Skeletal muscle cell (primary cell): ENCODE measurements at regions not wholly inside any gene's neighbourhood (a gene's known extent, or its start where the extent isn't known, plus 50 kb on each side); places are given as distances from the start of the nearest gene placed in this dataset.
"Not testable (repeated sequence)": the region's sequence is repeated elsewhere in the genome, so short reads cannot be mapped to it uniquely, and the experiment has no call there.

Source experiments
- DNase-seq: peaks from one replicate; pipeline ENCODE4 v3.0.0-alpha.2; 2010; ENCODE audit warnings: low read depth
- H3K4me3 ChIP-seq: 2 replicates; pipeline ENCODE4 v1.5.1; 2011; ENCODE audit warnings: low read depth, mild to moderate bottlenecking, control low read depth, low read length, moderate library complexity

DNA sequence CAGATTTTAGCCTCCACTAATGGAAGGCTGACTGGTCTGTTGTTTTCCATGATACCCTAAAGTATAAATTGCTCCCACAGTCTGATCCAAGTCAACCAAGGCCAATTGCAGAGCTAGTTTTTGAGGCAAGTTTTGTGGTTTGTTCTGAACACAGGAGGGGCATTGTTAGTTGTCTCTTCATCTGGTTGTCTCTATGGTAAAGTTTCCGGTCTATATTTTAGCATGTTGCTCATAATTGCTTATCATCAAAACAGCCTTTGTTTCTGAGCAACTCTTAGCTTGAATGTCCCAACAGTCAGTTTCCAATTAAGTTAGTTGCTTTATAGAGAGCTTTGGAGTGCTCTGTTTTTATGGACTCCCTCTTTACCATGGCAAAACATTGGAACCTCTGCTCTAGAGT lies 217.6 kb upstream of the CARD18 start:
- DNase-seq = no peak

DNA sequence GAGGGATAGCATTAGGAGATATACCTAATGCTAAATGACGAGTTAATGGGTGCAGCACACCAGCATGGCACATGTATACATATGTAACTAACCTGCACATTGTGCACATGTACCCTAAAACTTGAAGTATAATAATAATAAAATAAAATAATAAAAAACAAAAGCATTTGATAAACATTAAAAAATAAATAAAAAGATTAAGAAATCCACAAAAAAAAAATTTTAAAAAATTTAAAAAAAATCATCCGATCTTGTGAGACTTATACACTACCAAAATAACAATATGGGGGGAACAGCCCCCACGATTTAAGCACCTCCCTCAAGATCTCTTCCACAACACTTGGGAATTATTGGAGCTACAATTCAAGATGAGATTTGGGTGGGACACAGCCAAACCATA lies 210.3 kb upstream of the CARD18 start:
- not testable (repeated sequence) for DNase-seq, H3K4me3 ChIP-seq

More for the DNA sequence above, 217.6 kb upstream of the CARD18 start:
- H3K4me3 ChIP-seq = no peak overlapping the region

DNA sequence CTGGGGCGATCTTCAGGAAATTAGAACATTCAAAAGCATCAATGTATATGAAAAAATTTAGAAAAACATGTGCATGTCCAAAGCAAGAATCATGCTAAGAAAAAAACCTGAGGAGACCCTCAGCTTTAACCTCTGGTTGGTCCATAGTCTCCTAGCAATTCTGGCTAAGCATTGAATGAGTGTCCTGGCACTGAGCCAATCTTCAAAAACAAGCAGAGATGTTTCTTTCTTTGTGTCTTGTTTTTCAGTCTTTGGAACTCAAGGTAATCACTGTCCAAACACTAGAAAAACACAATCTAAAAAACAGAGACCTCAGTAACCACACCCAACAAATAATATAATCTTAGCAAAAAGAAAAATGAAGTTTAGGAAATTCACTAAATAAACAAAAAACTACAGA lies 205.4 kb upstream of the CARD18 start:
- DNase-seq = no peak
- H3K4me3 ChIP-seq = no peak overlapping the region

- no peak for DNase-seq
- no peak overlapping the region for H3K4me3 ChIP-seq
These were observed 194.6 kb upstream of the CARD18 start for GRCh38 chr11:105334025-105334714.

GRCh38 chr11:105333153-105333552 lies 193.6 kb upstream of the CARD18 start:
- DNase-seq = no peak
- H3K4me3 ChIP-seq = no peak overlapping the region

GRCh38 chr11:105332171-105332570 lies 192.6 kb upstream of the CARD18 start:
- no peak for DNase-seq
- H3K4me3 ChIP-seq = no peak overlapping the region

GRCh38 chr11:105328061-105328460 lies 188.5 kb upstream of the CARD18 start:
- DNase-seq = no peak
- no peak overlapping the region for H3K4me3 ChIP-seq

DNA sequence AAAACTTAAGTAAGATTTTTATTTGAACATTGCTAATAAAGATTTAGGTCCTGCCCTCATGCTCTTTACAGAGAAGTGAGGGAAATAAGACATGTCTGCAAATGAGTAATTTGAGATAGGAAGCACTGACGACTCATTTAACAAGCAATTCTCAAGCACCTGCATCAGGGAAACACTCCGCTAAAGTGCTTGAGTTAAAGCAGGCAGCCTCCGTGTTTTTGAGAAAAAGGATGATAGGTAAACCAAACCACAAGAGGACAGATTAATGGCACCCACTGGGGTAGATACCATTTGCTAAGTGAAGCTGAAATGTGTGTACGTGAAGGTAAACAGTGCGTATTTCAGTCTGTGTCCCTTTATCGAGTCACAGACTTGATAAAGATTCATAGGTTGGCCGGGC lies 184.6 kb upstream of the CARD18 start:
- DNase-seq = no peak

DNA sequence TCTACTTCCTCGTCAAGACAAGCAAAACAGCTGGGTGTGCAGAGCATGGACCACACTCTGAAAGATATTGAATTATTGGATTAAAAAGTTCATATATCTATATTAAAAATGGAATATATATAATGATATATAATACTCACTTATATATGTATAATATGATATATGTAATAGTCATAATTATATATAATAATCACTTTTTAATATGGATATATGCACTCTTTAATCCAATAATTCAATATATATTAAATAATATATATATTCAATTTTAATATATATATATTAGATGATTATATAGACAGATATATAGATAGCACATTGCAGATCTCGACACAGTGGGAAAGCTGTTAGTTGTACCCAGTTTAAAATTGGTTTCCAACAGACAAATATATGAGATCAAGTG lies 182.1 kb upstream of the CARD18 start:
- no peak for DNase-seq
- no peak overlapping the region for H3K4me3 ChIP-seq

More for the DNA sequence above, 184.6 kb upstream of the CARD18 start:
- no peak overlapping the region for H3K4me3 ChIP-seq

GRCh38 chr11:105315287-105315686 lies 175.7 kb upstream of the CARD18 start:
- H3K4me3 ChIP-seq = no peak overlapping the region
- DNase-seq = no peak

GRCh38 chr11:105312266-105312665 lies 172.7 kb upstream of the CARD18 start:
- no peak overlapping the region for H3K4me3 ChIP-seq
- no peak for DNase-seq

DNA sequence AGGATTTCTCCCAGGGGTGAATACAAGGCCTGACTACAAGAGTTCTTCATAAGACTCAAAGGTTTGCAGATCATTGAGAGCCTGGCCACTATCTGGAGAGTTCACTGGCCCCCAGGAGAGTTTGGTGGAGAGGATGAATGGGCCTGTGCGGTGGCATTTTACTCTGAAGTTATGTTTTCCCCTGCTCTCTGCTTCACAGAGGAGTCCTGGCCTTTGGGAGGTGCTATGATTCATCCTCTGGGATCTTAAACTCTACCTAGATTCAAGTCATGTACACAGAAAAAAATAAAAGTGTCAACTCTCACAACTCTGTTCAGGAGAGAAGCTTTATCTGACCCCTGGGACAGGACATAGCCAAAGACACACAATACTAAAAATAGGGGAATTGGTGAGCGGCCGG lies 159.1 kb upstream of the CARD18 start:
- no peak for DNase-seq
- H3K4me3 ChIP-seq = no peak overlapping the region

- H3K4me3 ChIP-seq = no peak overlapping the region
- no peak for DNase-seq
These were observed 158.6 kb upstream of the CARD18 start for GRCh38 chr11:105298174-105298573.

- DNase-seq = no peak
- no peak overlapping the region for H3K4me3 ChIP-seq
These were observed 157.9 kb upstream of the CARD18 start for GRCh38 chr11:105297463-105297862.

- no peak overlapping the region for H3K4me3 ChIP-seq
- no peak for DNase-seq
These were observed 157.2 kb upstream of the CARD18 start for GRCh38 chr11:105296806-105297205.

- no peak for DNase-seq
These were observed 156.8 kb upstream of the CARD18 start for GRCh38 chr11:105296386-105296785.

GRCh38 chr11:105282658-105283057 lies 143.1 kb upstream of the CARD18 start:
- no peak for DNase-seq
- no peak overlapping the region for H3K4me3 ChIP-seq

More at GRCh38 chr11:105296386-105296785, 156.8 kb upstream of the CARD18 start:
- no peak overlapping the region for H3K4me3 ChIP-seq

DNA sequence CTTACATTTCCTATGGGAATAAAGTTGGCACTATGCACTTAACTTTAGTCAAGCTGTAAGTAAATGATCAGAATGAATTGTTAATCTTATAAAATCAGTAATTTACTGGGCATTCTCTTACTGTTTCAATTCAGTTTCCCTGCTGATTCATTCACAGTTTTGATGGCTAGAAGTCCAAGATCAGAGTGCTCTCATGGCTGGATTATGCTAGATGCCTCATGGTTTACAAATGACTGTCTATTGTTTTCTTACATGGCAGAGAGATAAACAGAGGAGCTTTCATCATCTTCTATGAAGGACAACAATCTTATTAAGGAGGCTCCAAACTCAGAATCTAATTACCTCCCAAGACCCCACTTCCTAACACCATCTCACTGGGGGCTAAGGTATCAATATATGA lies 135.1 kb upstream of the CARD18 start:
- no peak overlapping the region for H3K4me3 ChIP-seq
- no peak for DNase-seq

DNA sequence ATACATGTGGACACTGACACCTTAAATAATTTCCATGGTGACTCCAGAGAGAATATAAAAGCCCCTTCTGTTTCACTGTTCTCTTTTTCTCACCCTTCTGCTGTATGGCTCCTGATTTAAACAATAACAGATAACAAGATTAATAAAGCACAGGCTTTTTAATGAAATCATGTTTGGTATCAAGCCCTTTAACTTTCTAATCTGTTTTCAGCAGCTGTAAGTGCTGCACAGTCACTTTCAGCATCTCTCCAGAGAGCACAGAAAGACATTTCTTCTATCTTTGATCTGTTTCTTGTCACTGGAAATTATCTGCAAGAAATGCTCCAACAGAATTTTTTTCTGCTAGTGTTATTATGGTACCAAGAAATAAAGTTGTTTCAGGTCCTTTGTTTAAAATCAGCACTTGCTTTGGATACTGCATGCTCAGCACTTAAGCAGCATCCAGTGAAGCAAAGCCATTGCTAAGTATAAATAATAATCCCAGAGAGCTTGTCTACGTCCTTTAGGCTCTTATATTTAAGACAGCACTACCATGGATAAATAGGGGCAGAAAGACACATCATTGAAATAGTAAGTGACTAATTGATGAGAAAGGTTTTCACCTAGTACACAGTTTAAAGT lies 134.2 kb upstream of the CARD18 start:
- H3K4me3 ChIP-seq = no peak overlapping the region
- no peak for DNase-seq

DNA sequence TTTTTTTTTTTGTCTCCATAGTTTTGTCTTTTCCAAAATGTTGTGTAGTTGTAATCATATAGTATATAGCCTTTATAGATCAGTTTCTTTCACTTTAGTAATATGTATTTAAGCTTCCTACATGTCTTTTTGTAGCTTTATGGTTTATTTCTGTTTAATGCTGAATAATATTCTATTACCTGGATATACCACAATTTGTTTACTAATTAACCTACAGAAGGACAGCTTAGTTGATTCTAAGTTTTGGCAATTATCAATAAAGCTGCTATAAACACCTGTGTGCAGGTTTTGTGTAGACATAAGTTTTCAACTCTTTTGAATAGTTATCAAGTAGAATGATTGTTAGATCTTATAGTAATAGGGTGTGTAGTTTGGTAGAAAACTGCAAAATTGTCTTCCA lies 130.3 kb upstream of the CARD18 start:
- DNase-seq = no peak

DNA sequence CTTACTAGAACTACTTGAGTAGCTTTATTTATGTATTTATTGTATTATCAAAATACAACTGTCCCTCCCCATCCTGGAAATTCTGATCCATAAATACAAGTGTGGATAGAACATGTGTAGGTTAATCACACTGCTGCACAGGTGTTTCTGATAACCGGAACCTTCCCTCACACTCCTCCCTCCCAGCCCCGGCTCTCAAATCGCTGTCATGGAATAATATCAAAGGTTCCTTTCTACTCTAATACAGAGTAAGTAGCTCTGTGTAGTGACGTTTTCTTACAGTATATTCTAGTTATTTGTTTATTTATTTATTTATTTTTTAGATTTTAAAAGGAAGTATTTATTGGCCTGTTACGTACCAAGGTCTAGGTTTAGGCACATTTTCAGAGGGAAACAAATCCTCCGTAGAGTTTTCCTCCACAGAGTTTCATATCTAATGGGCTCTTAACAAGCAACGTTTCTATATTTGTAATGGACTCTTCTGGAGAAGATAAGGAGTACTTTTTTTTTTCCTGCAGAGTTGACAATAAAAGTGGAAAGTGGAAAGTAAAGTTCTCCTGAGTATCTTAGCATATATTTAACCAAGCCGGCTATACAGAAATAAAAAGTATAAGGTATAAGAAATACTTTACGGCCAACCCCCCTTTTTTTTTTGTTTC lies 129.0 kb upstream of the CARD18 start:
- no peak for DNase-seq
- no peak overlapping the region for H3K4me3 ChIP-seq

More for the DNA sequence above, 130.3 kb upstream of the CARD18 start:
- no peak overlapping the region for H3K4me3 ChIP-seq
